Osteoblast (primary cell): ENCODE measurements at regions not wholly inside any gene's neighbourhood (a gene's known extent, or its start where the extent isn't known, plus 50 kb on each side); places are given as distances from the start of the nearest gene placed in this dataset.
A peak's percentile ranks its signal among the peaks of the same experiment; 100 is the strongest.

ENCODE experiments used
- DNase-seq: peaks from one replicate; pipeline ENCODE4 v3.0.0; 2011; ENCODE audit warnings: low spot score, mixed read lengths; ENCODE audit not compliant: insufficient read length; ENCODE audit errors: missing footprints
- H2AFZ ChIP-seq: 2 replicates; pipeline ENCODE4 v1.6.0; 2011; ENCODE audit warnings: mild to moderate bottlenecking, low read length
- H3K27ac ChIP-seq: 2 replicates; pipeline ENCODE4 v1.5.1; 2011; ENCODE audit warnings: mild to moderate bottlenecking, low read depth, low read length, moderate library complexity
- H3K27me3 ChIP-seq: 2 replicates; pipeline ENCODE4 v1.6.0; 2012; ENCODE audit warnings: mild to moderate bottlenecking, control low read depth, inconsistent platforms, low read length, moderate library complexity; ENCODE audit not compliant: insufficient read depth
- H3K36me3 ChIP-seq: 2 replicates; pipeline ENCODE4 v1.5.1; 2011; ENCODE audit warnings: mild to moderate bottlenecking, low read length, control low read depth, moderate library complexity; ENCODE audit not compliant: insufficient read depth
- H3K4me1 ChIP-seq: 2 replicates; pipeline ENCODE4 v1.5.1; 2011; ENCODE audit warnings: mild to moderate bottlenecking, low read length, control low read depth, moderate library complexity; ENCODE audit not compliant: insufficient read depth
- H3K4me2 ChIP-seq: 2 replicates; pipeline ENCODE4 v1.6.0; 2011; ENCODE audit warnings: mild to moderate bottlenecking, low read length; ENCODE audit not compliant: insufficient read depth
- H3K4me3 ChIP-seq: fragments of 200-600 bp; sonication (generic); 3 replicates; pipeline ENCODE4 v1.5.1; 2012; ENCODE audit warnings: mild to moderate bottlenecking, low read length, inconsistent platforms; ENCODE audit not compliant: insufficient read depth
- H3K79me2 ChIP-seq: 2 replicates; pipeline ENCODE4 v1.6.0; 2012; ENCODE audit warnings: mild to moderate bottlenecking, low read length, control low read depth, inconsistent platforms; ENCODE audit not compliant: insufficient read depth
- H3K9me3 ChIP-seq: 2 replicates; pipeline ENCODE4 v1.5.1; 2011; ENCODE audit warnings: low read depth, low read length, control low read depth
- H4K20me1 ChIP-seq: 2 replicates; pipeline ENCODE4 v1.6.0; 2012; ENCODE audit warnings: mild to moderate bottlenecking, low read length, control low read depth; ENCODE audit not compliant: insufficient read depth
- TF ChIP-seq, protein P1 (sequence below): IDR thresholded peaks from 2 replicates; pipeline ENCODE4 v1.5.1; 2011; ENCODE audit warnings: mild to moderate bottlenecking, low read depth, low read length, moderate library complexity; ENCODE audit errors: extremely low read depth

DNA sequence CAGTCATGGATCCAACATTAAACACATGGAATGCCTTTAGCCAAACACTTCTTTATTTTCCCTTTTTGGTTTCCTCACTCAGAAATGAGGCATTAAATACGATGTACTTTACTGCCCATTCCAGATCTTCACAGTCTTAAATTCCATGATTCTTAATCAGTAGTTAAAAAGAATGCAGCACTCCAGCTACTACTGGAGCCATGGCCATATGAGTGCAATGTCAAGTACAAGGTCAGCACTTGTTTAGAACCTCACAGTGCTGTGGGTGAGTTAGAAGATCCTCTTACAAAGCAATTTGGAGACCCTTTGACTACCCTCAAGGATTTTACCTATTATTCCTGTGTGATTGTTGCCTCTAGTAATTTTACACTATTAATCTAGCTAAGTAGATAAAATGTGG lies 550.3 kb upstream of the LRRTM1 start:
- TF ChIP-seq, protein P1, sequence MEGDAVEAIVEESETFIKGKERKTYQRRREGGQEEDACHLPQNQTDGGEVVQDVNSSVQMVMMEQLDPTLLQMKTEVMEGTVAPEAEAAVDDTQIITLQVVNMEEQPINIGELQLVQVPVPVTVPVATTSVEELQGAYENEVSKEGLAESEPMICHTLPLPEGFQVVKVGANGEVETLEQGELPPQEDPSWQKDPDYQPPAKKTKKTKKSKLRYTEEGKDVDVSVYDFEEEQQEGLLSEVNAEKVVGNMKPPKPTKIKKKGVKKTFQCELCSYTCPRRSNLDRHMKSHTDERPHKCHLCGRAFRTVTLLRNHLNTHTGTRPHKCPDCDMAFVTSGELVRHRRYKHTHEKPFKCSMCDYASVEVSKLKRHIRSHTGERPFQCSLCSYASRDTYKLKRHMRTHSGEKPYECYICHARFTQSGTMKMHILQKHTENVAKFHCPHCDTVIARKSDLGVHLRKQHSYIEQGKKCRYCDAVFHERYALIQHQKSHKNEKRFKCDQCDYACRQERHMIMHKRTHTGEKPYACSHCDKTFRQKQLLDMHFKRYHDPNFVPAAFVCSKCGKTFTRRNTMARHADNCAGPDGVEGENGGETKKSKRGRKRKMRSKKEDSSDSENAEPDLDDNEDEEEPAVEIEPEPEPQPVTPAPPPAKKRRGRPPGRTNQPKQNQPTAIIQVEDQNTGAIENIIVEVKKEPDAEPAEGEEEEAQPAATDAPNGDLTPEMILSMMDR, result no peak
- Histone ChIP-seq H3K27ac (no peak overlapping the region), H3K4me2 (no peak overlapping the region)

DNA sequence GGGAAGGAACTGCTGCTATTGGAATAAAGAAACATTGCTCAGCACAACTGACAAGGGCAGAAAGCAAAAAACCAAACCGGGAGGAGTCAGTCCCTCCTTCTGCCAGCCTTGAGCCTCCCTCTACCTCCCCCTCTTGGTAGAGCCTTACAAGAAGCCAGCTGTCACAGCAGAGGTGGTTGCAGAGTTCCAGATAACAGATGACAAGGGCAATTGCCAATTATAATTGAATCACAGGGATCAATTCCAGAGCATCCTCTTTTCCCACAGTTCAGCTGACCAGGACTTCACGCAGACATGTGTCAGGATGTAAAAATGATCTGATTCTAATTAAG lies 548.2 kb upstream of the LRRTM1 start:
- Histone ChIP-seq H4K20me1 (no peaks in the 10 kb centered on the region), H3K4me3 (no peak overlapping the region), H3K27ac (no peak overlapping the region), H3K27me3 (no peaks in the 10 kb centered on the region), H3K4me1 (no peaks in the 10 kb centered on the region), H3K4me2 (no peak overlapping the region), H2AFZ (no peak overlapping the region), H3K36me3 (no peaks in the 10 kb centered on the region), H3K9me3 (no peaks in the 10 kb centered on the region), H3K79me2 (no peaks in the 10 kb centered on the region)
- no peak for DNase-seq
- TF ChIP-seq, protein P1, result no peak

More for the DNA sequence above, 550.3 kb upstream of the LRRTM1 start:
- H3K4me1 ChIP-seq, result no peaks in the 10 kb centered on the region
- H3K9me3 ChIP-seq, result peaks cover 2% of the 10 kb centered on the region
- no peaks in the 10 kb centered on the region for H4K20me1 ChIP-seq
- H3K27me3 ChIP-seq, result no peaks in the 10 kb centered on the region
- no peaks in the 10 kb centered on the region for H3K79me2 ChIP-seq
- H3K4me3 ChIP-seq, result no peak overlapping the region
- DNase-seq, result no peak
- no peaks in the 10 kb centered on the region for H3K36me3 ChIP-seq
- no peak overlapping the region for H2AFZ ChIP-seq

DNA sequence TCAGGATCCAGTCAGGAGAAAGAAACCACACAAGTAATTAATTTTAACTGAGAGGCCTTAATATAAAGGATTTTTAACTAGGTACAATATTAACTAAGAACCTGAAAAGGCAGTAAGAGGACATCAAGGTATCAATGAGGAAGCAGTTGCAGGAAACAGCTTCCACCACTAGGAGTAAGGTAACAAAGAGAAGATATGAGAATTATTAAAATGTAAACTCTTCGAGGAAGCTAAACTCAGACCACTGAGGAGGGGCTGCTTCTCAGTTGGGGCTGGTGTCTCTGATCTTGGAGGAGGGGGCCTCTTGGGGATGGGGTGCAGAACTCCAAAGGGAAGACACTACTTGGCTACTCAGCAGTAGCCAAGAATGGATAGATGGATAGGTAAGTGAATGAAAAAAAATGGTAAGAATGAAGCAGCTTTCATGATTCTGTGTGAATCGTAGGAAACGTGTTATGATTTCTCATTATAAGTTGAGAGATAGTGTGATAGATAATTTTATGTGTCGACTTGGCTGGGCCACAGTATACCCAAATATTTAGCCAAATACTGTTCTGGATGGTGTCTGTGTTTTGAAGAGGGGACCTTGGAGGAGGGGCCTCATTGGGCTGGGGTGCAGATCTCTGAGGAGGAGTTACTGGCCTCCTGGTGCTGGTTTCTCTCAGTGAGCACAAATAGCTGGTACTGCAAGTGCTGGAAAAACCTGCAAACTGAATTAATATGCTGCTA lies 547.7 kb upstream of the LRRTM1 start:
- Histone ChIP-seq H2AFZ (no peak overlapping the region), H3K4me2 (no peak overlapping the region)

DNA sequence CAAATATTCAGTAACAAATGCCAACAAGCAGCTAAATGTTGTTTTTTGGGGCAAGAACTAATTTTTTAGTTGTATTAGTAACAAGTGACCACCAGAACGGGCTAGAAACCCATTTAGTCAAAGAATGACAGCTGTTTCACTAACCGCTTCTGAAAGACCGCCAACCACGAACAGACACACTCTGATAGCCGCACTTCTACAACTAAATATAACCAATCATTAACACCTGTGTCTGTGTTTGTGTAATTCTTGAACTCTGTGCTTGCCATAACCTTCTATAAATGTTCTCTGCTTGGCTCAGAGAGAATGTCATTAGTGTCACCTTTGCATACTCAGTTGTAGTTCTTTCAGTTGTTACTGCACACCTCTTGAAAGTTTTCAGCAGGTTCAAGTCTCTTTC lies 526.3 kb upstream of the LRRTM1 start:
- Histone ChIP-seq H2AFZ (no peak overlapping the region), H3K27me3 (no peaks in the 10 kb centered on the region), H3K79me2 (no peaks in the 10 kb centered on the region), H3K27ac (no peak overlapping the region), H3K4me2 (no peak overlapping the region), H3K4me3 (no peak overlapping the region), H4K20me1 (no peaks in the 10 kb centered on the region), H3K4me1 (no peaks in the 10 kb centered on the region), H3K9me3 (peaks cover 7% of the 10 kb centered on the region), H3K36me3 (no peaks in the 10 kb centered on the region)
- DNase-seq, result peak; percentile 11
- TF ChIP-seq, protein P1, result no peak

More for the DNA sequence above, 547.7 kb upstream of the LRRTM1 start:
- DNase-seq, result no peak
- Histone ChIP-seq H4K20me1 (no peaks in the 10 kb centered on the region), H3K79me2 (no peaks in the 10 kb centered on the region), H3K9me3 (no peaks in the 10 kb centered on the region), H3K4me1 (no peaks in the 10 kb centered on the region), H3K27me3 (no peaks in the 10 kb centered on the region), H3K36me3 (no peaks in the 10 kb centered on the region), H3K27ac (no peak overlapping the region), H3K4me3 (no peak overlapping the region)
- TF ChIP-seq, protein P1, result no peak
